SW 1271 (cell line): ENCODE measurements at regions not wholly inside any gene's neighbourhood (a gene's known extent, or its start where the extent isn't known, plus 50 kb on each side); places are given as distances from the start of the nearest gene placed in this dataset.

Experiments
- DNase-seq, 2 experiments: peaks; one replicate each; lab custom pipeline; 2025; lab: John Stamatoyannopoulos, UW

GRCh38 chr18:78595453-78595852 is 384.2 kb upstream of the SALL3 start:
- DNase-seq = no peak

GRCh38 chr18:78595924-78596573 is 383.6 kb upstream of the SALL3 start:
- no peak for DNase-seq

- no peak for DNase-seq
These were observed 382.7 kb upstream of the SALL3 start for GRCh38 chr18:78596794-78597345.

DNA sequence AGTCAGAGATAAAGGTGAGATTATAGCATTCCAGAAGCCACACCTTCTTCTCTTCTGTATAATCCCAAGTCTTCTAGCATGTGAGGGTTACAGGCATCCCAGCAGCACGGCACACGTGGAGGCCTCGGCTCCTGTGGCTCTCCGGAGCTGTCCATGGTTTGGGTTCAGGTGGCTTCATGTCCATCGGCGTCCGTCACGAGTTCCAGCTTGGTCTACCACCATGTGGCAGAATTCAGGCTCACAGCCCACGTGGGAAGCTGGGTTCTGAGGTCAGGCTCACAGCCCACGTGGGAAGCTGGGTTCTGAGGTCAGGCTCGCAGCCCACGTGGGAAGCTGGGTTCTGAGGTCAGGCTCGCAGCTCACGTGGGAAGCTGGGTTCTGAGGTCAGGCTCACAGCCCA is 378.3 kb upstream of the SALL3 start:
- no peak for DNase-seq

DNA sequence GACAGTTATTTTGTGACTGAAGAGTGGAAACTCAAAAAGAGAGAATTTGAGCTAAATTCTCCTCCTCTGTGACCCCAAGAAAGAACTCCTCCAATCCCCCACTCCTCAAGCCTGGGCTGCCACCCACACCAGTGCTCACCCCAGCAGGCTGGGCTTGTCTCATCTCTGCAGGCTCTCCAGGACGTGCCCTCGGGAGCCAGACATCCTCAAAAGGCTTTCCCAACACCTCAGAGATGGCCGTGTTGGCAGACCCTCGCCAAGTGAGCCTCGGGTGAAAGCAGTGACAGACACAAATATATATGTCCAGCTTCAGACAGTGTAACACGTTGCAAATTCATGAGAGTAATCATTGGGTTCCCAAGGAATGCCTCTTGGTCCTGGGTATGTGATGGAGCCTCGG is 377.7 kb upstream of the SALL3 start:
- DNase-seq = no peak

- no peak for DNase-seq
These were observed 377.2 kb upstream of the SALL3 start for GRCh38 chr18:78602430-78602829.

DNA sequence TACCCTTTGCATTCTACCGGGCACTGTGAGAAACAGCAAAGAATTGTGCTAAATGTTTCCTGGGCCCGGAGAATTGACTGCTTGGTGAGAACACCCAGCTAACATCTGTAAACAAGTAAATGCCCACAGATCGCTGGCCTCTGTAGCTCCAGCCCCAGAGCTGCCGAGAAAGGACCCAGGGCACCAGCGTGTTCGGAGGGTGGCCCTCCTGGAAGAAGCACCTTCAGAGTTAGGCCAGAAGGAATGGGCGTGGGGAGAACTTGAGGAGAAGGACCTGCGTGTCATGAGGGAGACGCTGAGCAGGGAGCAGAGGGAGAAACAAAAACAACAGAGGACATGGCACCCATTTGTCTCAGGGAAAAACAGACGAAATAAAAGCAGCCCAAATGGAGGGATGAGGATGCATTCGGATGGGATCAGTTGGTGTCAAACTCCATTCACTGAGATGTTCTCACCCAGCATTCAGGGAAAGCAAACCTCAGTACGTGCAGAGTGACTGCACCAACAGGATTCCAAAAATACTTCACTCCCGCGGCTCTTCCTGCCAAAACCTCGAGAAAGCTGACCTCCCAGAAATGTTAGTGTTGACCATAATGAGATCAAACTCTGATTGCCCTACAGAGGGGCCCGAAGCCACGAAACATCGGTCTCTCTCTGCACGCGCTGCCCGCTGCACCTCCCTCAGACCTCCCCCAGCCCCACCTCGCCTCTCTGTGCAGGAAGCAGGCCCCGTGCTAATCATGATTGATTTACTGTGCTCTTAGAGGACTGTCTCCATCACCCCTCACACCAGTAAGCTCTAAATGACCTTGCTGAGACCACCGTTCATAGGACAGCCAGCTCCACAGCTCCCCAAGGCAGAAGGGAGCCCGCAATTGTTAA is 376.3 kb upstream of the SALL3 start:
- no peak for DNase-seq

GRCh38 chr18:78605255-78605654 is 374.4 kb upstream of the SALL3 start:
- no peak for DNase-seq

DNA sequence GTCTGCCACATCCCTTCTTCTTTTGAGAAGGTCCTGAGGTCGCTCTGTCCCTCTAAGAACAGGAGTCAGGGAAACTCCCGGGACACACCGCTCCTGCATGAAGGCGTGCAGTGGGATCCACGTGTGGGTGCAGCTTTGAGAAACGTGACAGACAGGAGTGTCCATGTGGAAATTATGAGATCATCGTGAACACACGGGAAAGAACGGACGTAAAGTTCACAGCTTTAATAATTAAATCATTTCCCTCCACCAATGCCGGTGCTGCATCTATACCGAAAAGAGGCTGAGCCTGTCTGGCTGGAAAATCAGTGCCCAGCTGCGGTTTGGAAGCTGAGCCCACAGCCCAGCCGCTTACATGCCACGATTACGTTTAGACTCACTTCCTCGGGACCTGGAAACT is 372.4 kb upstream of the SALL3 start:
- DNase-seq = no peak

GRCh38 chr18:78607784-78608183 is 371.8 kb upstream of the SALL3 start:
- no peak for DNase-seq

GRCh38 chr18:78610179-78610578 is 369.4 kb upstream of the SALL3 start:
- no peak for DNase-seq

GRCh38 chr18:78611201-78611800 is 368.3 kb upstream of the SALL3 start:
- DNase-seq = no peak

- no peak for DNase-seq
These were observed 367.7 kb upstream of the SALL3 start for GRCh38 chr18:78611869-78612268.

DNA sequence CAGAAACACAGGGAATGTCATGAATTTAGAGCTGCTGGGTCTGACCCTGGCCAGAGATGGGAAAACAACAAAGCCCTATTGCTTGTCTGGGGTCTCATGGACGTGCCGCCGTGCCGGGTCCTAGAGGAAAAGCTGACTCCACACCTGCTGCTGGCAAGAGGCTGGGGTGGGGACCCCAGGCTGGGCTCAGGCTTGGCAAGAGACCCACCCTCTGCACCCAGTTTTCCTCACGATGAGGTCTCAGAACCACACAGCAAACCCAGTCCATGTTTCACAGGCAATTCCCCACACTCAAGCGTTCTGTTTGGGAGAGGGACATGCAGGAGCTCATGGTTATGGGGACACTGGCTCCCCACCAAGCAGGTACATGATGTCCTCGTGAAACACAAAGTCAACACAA is 367.3 kb upstream of the SALL3 start:
- no peak for DNase-seq

GRCh38 chr18:78612801-78613200 is 366.8 kb upstream of the SALL3 start:
- DNase-seq = no peak

GRCh38 chr18:78618726-78619125 is 360.9 kb upstream of the SALL3 start:
- no peak for DNase-seq

- DNase-seq = no peak
These were observed 359.8 kb upstream of the SALL3 start for GRCh38 chr18:78619854-78620253.

DNA sequence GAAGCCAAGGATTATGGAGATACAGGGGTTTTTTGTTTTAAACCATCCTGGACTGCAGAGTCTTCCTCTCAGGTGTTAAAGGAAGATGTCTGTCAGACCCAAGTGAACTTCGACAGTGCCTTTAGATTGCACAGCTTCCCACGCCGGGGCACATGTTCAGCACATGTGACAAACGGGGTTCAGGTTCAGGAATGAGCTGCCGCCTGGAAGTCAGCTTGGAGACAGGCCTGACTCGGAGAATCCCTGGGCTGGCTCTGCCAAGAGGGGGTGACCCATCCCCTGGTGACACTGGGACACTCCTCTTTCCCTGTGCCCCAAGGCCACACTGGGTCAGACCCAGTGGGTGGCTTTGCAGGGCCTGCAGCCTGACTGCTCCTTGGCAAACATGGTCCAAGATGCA is 359.3 kb upstream of the SALL3 start:
- no peak for DNase-seq

DNA sequence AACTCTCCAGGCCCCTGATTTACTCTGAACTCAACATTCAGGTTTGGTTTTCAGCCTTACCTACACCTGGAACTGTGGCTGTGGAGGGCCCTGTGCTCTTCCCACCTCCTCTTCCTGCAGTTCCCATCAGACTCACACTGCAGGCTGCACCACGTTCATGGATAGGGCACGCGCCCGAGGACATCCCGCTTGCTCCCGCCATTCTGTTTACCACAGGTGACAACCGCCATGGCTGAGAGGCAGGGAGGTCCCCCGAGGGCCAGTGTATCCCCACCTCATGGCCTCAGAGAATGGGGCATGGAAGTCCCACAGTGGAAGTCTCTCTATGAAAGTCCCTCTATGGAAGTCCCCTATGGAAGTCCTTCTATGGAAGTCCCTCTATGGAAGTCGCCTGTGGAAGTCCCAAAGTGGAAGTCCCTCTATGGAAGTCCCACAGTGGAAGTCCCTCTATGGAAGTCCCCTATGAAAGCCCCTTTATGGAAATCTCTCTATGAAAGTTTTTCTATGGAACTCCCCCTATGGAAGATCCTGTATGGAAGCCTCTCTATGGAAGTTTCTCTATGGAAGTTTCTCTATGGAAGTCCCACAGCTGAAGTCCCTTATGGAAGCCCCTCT is 358.4 kb upstream of the SALL3 start:
- DNase-seq = no peak

DNA sequence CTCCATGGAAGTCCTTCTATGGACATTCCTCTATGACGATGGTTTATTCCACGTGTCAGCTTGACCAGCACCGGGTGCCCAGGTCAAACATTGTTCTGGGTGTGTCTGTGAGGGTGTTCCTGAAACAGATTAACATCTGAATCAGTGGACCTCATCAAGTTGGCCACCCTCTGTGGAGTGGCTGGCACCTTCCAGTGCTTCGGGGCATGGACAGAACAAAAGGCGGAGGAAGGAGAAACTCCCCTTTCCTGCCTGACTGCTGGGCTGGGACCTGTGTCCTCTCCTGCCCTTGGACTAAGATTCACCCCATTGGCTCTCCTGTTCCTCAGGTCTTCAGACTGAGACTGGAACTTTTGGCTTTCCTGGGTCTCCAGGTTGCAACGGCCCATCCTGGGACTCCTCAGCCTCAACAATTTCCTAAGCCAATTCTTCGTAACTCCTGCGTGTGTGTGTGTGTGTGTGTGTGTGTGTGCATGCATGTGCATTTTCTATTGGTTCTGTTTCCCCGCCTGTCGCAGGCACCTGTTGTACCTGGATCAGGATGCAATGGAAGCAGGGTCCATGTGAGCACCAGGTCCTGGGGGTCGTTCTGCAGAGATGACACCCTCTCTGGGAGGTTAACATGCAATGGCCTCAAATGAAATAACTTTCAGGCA is 357.2 kb upstream of the SALL3 start:
- DNase-seq = no peak

GRCh38 chr18:78622907-78623541 is 356.6 kb upstream of the SALL3 start:
- no peak for DNase-seq
